Spleen (tissue), 11 donors: ENCODE measurements at regions not wholly inside any gene's neighbourhood (a gene's known extent, or its start where the extent isn't known, plus 50 kb on each side); places are given as distances from the start of the nearest gene placed in this dataset.
"Not testable (repeated sequence)": the region's sequence is repeated elsewhere in the genome, so short reads cannot be mapped to it uniquely, and the experiment has no call there.

Source experiments
- DNase-seq: peaks from one replicate; pipeline ENCODE4 v3.0.0-alpha.2; 2020
- H3K27ac ChIP-seq, 8 donors: fragments of 200-600 bp; sonication (generic) in 7 of 8; 1 replicate in 4 of 8; 2 replicates in 4 of 8; pipeline versions ENCODE4 v1.5.0 to v1.8.0; 2016 to 2021; ENCODE audit warnings: inconsistent platforms in 4 of 8, mild to moderate bottlenecking in 4 of 8, moderate library complexity in 1 of 8
- H3K27me3 ChIP-seq, 7 donors: fragments of 200-600 bp; sonication (generic) in 6 of 7; replicated peaks in 1 of 7; 1 replicate in 4 of 7; 2 replicates in 3 of 7; pipeline versions ENCODE4 v1.5.0 to v1.8.0; 2016 to 2021; ENCODE audit warnings: inconsistent platforms in 3 of 7, mild to moderate bottlenecking in 1 of 7
- H3K36me3 ChIP-seq, 6 donors: fragments of 200-600 bp; sonication (generic) in 5 of 6; 1 replicate in 4 of 6; 2 replicates in 2 of 6; pipeline versions ENCODE4 v1.5.0 to v1.8.0; 2016 to 2021; ENCODE audit warnings: inconsistent platforms in 2 of 6
- H3K4me1 ChIP-seq, 6 donors: fragments of 200-600 bp; sonication (generic) in 5 of 6; 1 replicate in 3 of 6; 2 replicates in 3 of 6; pipeline versions ENCODE4 v1.5.0 to v1.8.0; 2016 to 2021; ENCODE audit warnings: inconsistent platforms in 3 of 6
- H3K4me3 ChIP-seq, 8 donors: fragments of 200-600 bp; sonication (generic) in 7 of 8; 1 replicate in 4 of 8; 2 replicates in 4 of 8; pipeline versions ENCODE4 v1.5.0 to v1.8.0; 2016 to 2021; ENCODE audit warnings: inconsistent platforms in 4 of 8, mild to moderate bottlenecking in 4 of 8, moderate library complexity in 2 of 8
- H3K9me3 ChIP-seq, 8 donors: fragments of 200-600 bp; sonication (generic) in 7 of 8; 1 replicate in 4 of 8; 2 replicates in 4 of 8; pipeline versions ENCODE4 v1.5.0 to v1.8.0; 2016 to 2021; ENCODE audit warnings: inconsistent platforms in 4 of 8
- POLR2A ChIP-seq, 3 donors: fragments of 450-650 bp; IDR thresholded peaks; one replicate each; pipeline ENCODE4 v1.5.1; 2017; ENCODE audit warnings: antibody characterized with exemption in 3 of 3, mild to moderate bottlenecking in 1 of 3
- POLR2AphosphoS5 ChIP-seq, 3 donors: sonication (generic); formaldehyde crosslinking; IDR thresholded peaks; one replicate each; pipeline ENCODE4 v1.5.1; 2017; ENCODE audit warnings: antibody characterized with exemption in 3 of 3
- WGBS, 5 donors: extraction: QIAGEN DNeasy Blood & Tissue Kit in 3 of 5; methylation state at CpG; one replicate each; pipeline versions ENCODE4 v1.1.5 to v1.1.7; 2013 to 2018; 5-methylcytosine and 5-hydroxymethylcytosine counted together
- intact Hi-C: fragments of 100-400 bp; cut with DNase I; formaldehyde crosslinking; loops from one replicate; pipeline ENCODE4 v1.15.0; 2023; ENCODE audit warnings: low total_unique reads
- TF ChIP-seq, protein P1 (sequence below), 11 experiments: fragments of 200-600 bp in 7 of 11; fragments of 450-650 bp in 4 of 11; sonication (generic) in 4 of 11; IDR thresholded peaks in 8 of 11; conservative IDR thresholded peaks in 3 of 11; 1 replicate in 7 of 11; 2 replicates in 4 of 11; pipeline versions ENCODE4 v1.4.0 to v1.8.0; 2016 to 2021; ENCODE audit warnings: antibody characterized with exemption in 11 of 11, inconsistent platforms in 4 of 11, mild to moderate bottlenecking in 1 of 11
- donor health status: healthy with polysubstance abuse.
- donor health status: DM: no; HTN: no; CAD: no; lungs with moderate emphysema.
- donor health status: DM: no; HTN: no; CAD: no.
- donor health status: Bipolar disorder and iron deficiency.
- donor health status: healthy.
- donor health status: DM: no; HTN: no; CAD: no.
- donor health status: DM: yes; HTN: yes; CAD: no.

DNA sequence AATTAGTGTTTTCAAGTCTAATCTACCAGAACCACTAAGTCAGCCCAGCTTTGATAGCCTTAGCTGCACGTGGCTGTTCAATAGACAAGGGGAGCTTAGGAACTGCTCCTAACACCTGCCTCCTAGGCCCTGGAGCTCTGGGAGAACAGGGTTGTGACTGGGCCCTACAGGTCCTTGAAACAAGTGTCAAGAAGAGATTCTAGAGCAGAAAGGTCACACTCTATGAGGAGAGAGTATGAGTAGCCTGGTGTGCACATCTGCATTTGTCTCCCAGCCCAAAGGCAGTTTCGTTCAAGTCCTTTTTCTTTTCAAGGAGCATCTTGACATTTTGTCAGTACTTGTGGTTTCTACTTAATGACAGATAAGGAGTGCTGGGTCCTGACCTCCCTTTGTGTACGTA lies 206.1 kb downstream of the PRELID2 start:
- Histone ChIP-seq H3K27ac (no peak overlapping the region), H3K4me1 (no peaks in the 10 kb centered on the region), H3K9me3 (peaks cover 0 to 11% (median 2%) of the 10 kb centered on the region in 8 donors), H3K36me3 (no peaks in the 10 kb centered on the region), H3K4me3 (no peak overlapping the region), H3K27me3 (no peaks in the 10 kb centered on the region)
- WGBS, 5 donors = 58 to 71% (median 66%) methylated on average over 3 of the region's 3 CpGs
- TF ChIP-seq POLR2AphosphoS5 (IDR thresholded peaks at IDR 0.05) (no peak), POLR2A (IDR thresholded peaks at IDR 0.05) (no peak)
- TF ChIP-seq, protein P1, sequence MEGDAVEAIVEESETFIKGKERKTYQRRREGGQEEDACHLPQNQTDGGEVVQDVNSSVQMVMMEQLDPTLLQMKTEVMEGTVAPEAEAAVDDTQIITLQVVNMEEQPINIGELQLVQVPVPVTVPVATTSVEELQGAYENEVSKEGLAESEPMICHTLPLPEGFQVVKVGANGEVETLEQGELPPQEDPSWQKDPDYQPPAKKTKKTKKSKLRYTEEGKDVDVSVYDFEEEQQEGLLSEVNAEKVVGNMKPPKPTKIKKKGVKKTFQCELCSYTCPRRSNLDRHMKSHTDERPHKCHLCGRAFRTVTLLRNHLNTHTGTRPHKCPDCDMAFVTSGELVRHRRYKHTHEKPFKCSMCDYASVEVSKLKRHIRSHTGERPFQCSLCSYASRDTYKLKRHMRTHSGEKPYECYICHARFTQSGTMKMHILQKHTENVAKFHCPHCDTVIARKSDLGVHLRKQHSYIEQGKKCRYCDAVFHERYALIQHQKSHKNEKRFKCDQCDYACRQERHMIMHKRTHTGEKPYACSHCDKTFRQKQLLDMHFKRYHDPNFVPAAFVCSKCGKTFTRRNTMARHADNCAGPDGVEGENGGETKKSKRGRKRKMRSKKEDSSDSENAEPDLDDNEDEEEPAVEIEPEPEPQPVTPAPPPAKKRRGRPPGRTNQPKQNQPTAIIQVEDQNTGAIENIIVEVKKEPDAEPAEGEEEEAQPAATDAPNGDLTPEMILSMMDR (IDR thresholded peaks at IDR 0.05 in 8 of 11, conservative IDR thresholded peaks at IDR 0.05 in 3 of 11) = no peak
- no peak for DNase-seq
- intact Hi-C loops = no loop called here

DNA sequence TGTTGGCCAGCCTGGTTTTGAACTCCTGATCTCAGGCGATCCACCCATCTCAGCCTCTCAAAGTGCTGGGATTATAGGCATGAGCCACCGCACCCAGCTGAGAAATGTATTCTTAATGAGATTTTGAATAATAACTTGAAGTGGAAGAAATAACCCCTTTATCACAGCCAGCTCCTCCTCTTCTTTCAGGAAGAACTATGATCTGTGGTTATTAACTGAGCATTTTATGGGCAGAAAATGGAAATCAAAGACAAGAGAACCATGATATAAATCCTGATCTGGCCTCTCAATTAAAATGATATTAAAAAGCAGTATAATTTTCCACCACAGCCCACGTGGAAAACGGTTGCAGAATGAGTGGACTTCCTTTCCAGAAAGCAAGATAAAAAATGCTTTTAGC lies 206.6 kb downstream of the PRELID2 start:
- H3K27me3 ChIP-seq = no peaks in the 10 kb centered on the region
- no peak for TF ChIP-seq POLR2AphosphoS5 (IDR thresholded peaks at IDR 0.05)
- TF ChIP-seq, protein P1 (IDR thresholded peaks at IDR 0.05 in 8 of 11, conservative IDR thresholded peaks at IDR 0.05 in 3 of 11) = no peak
- no peak for TF ChIP-seq POLR2A (IDR thresholded peaks at IDR 0.05)
- intact Hi-C loops = no loop called here
- H3K27ac ChIP-seq = no peak overlapping the region
- no peaks in the 10 kb centered on the region for H3K36me3 ChIP-seq
- 54 to 81% (median 70%) methylated on average over 4 of the region's 4 CpGs for WGBS, 5 donors
- no peaks in the 10 kb centered on the region for H3K4me1 ChIP-seq
- DNase-seq = no peak
- H3K4me3 ChIP-seq = no peak overlapping the region
- peaks cover 0 to 16% (median 7%) of the 10 kb centered on the region in 8 donors for H3K9me3 ChIP-seq

DNA sequence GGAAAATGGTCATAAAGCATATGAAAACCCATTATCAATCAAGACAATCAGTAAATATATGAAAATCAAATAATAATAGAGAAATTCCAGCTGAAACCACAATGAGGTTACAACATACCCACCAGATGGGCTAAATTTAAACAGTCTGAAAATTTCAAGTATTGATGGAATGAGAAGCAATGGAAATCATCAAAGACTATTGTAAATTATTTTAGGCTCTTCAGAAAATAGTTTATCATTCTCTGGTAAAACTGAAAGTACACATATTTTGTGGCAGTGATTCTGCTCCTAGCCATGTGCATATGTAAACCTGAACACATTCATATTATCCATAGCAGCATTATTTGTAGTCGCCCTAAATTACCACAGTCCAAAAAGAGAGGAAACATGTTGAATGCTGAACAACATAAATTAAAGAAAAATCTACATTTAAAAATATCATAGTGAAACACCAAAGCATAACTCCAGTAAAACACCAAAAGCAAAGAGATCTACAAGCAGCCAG lies 215.3 kb downstream of the PRELID2 start:
- H3K36me3 ChIP-seq = no peaks in the 10 kb centered on the region
- no peak for TF ChIP-seq POLR2AphosphoS5 (IDR thresholded peaks at IDR 0.05)
- TF ChIP-seq, protein P1 (IDR thresholded peaks at IDR 0.05 in 8 of 11, conservative IDR thresholded peaks at IDR 0.05 in 3 of 11) = no peak
- no peak for TF ChIP-seq POLR2A (IDR thresholded peaks at IDR 0.05)
- H3K4me1 ChIP-seq = no peaks in the 10 kb centered on the region
- H3K4me3 ChIP-seq = no peak overlapping the region
- 80 to 95% (median 91%) methylated on average over 1 of the region's 1 CpG for WGBS, 5 donors
- no peaks in the 10 kb centered on the region for H3K27me3 ChIP-seq
- no peak overlapping the region for H3K27ac ChIP-seq
- DNase-seq = no peak
- intact Hi-C loops = no loop called here
- peaks cover 0 to 28% (median 17%) of the 10 kb centered on the region in 8 donors for H3K9me3 ChIP-seq

DNA sequence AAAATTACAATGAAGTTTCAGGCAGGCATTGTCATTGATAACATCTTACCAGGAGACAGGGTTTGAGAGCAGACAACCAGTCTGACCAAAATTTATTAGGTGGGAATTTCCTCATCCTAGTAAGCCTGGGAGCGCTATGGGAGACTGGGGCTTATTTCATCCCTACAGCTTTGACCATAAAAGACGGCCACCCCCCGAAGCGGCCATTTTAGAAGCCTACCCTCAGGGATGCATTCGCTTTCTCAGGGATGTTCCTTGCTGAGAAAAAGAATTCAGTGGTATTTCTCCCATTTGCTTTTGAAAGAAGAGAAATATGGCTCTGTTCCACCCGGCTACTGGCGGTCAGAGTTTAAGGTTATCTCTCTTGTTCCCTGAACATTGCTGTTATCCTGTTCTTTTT lies 218.4 kb downstream of the PRELID2 start:
- H3K27ac ChIP-seq, H3K4me3 ChIP-seq: not testable (repeated sequence)
- WGBS, 5 donors = 92 to 95% (median 95%) methylated on average over 7 of the region's 7 CpGs

DNA sequence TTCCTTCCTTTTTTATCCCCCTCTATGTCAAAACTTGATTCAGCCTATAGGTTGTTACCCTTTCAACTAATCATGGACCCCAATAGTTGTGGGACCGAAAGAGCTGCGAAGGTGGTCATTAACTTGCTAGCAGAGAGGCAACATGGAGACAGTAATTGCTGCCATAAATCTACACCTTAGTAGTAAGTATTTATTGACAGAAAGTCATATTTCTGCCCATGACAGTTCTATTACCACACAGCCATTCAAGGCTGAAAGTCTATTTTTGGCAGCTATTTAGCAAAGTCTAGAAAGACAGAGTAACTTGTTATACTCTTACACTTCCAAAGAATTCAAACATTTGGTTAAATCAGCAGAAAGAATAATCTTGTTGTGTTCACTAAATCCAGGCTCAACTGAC lies 236.2 kb downstream of the PRELID2 start:
- DNase-seq = no peak
- WGBS, 5 donors = 75 to 96% (median 92%) methylated on average over 2 of the region's 2 CpGs
- H3K36me3 ChIP-seq = no peaks in the 10 kb centered on the region
- intact Hi-C loops = no loop called here
- TF ChIP-seq POLR2AphosphoS5 (IDR thresholded peaks at IDR 0.05) = no peak
- TF ChIP-seq, protein P1 (IDR thresholded peaks at IDR 0.05 in 8 of 11, conservative IDR thresholded peaks at IDR 0.05 in 3 of 11) = no peak
- TF ChIP-seq POLR2A (IDR thresholded peaks at IDR 0.05) = no peak
- no peak overlapping the region for H3K27ac ChIP-seq
- H3K4me3 ChIP-seq = no peak overlapping the region
- no peaks in the 10 kb centered on the region for H3K4me1 ChIP-seq
- no peaks in the 10 kb centered on the region for H3K27me3 ChIP-seq
- H3K9me3 ChIP-seq = peaks cover 0 to 9% (median 0%) of the 10 kb centered on the region in 8 donors

More for the DNA sequence above, 218.4 kb downstream of the PRELID2 start:
- DNase-seq, H3K36me3 ChIP-seq, H3K27me3 ChIP-seq, H3K4me1 ChIP-seq, intact Hi-C loops: not testable (repeated sequence)
- H3K9me3 ChIP-seq = peaks cover 0 to 12% (median 2%) of the 10 kb centered on the region in 8 donors
